ENCODE measurements at regions not wholly inside any gene's neighbourhood (a gene's known extent, or its start where the extent isn't known, plus 50 kb on each side); places are given as distances from the start of the nearest gene placed in this dataset.

DNA sequence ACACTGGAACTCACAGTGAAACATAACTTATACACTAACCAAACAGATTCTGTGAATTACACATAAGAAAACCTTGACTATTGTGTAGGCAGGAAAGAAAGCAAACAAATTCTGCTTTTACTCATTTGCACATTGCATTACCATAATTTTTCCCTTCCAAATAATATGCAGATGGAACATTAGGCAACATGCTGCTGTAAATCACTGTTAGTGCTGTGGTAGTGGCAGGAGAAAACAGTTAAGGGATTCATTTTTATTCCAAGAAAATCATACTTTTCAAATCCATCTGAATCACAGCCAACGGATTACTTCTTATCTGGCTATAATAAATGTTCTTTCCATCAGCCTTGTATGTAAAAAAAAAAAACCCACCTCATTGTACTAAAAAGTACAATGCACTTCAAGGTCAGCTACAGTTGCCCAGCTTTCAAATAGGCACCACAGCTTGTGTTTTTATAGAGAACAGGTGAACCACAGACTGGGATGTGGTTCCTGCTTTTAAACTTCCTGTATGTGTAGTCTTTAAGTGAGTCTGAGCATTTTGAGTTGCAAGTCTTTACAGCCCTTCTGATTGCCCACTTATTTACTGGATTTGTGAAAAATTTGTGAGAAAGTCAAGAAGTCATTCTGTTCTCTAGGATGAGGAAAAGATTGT, 590.0 kb upstream of the SEMA3D start (continued):
- TF ChIP-seq SIN3A (conservative IDR thresholded peaks at IDR 0.05 in 1 of 2, IDR thresholded peaks at IDR 0.05 in 1 of 2; ENCODE audit: low read depth in 1 of 2, low read length in 2 of 2) (no peak), EP300 (IDR thresholded peaks at IDR 0.05; ENCODE audit: borderline replicate concordance in 1 of 2, low read depth in 2 of 2, low read length in 2 of 2) (no peak), SIRT6 (IDR thresholded peaks at IDR 0.05; ENCODE audit: low read length) (no peak), MAFK (IDR thresholded peaks at IDR 0.05; ENCODE audit: low read depth, low read length) (no peak), KDM1A (IDR thresholded peaks at IDR 0.05; ENCODE audit: borderline replicate concordance, low read length) (no peak)
- TF ChIP-seq, protein P1, sequence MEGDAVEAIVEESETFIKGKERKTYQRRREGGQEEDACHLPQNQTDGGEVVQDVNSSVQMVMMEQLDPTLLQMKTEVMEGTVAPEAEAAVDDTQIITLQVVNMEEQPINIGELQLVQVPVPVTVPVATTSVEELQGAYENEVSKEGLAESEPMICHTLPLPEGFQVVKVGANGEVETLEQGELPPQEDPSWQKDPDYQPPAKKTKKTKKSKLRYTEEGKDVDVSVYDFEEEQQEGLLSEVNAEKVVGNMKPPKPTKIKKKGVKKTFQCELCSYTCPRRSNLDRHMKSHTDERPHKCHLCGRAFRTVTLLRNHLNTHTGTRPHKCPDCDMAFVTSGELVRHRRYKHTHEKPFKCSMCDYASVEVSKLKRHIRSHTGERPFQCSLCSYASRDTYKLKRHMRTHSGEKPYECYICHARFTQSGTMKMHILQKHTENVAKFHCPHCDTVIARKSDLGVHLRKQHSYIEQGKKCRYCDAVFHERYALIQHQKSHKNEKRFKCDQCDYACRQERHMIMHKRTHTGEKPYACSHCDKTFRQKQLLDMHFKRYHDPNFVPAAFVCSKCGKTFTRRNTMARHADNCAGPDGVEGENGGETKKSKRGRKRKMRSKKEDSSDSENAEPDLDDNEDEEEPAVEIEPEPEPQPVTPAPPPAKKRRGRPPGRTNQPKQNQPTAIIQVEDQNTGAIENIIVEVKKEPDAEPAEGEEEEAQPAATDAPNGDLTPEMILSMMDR (IDR thresholded peaks at IDR 0.05; ENCODE audit: control extremely low read depth in 1 of 3, insufficient read depth in 1 of 3, low read depth in 1 of 3, low read length in 3 of 3), result no peak
- TF ChIP-seq, protein P2, sequence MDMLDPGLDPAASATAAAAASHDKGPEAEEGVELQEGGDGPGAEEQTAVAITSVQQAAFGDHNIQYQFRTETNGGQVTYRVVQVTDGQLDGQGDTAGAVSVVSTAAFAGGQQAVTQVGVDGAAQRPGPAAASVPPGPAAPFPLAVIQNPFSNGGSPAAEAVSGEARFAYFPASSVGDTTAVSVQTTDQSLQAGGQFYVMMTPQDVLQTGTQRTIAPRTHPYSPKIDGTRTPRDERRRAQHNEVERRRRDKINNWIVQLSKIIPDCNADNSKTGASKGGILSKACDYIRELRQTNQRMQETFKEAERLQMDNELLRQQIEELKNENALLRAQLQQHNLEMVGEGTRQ (IDR thresholded peaks at IDR 0.05; ENCODE audit: low read length), result no peak

Measured in H1 (cell line).